Endothelial cell of umbilical vein (primary cell): ENCODE measurements at regions not wholly inside any gene's neighbourhood (a gene's known extent, or its start where the extent isn't known, plus 50 kb on each side); places are given as distances from the start of the nearest gene placed in this dataset.

Source experiments
- BruUV-seq: library from RNA; stranded (reverse); fragments of 400-500 nt; replicated peaks from 2 replicates; lab custom pipeline; 2021; lab: Mats Ljungman, UMichigan
- CTCF ChIA-PET: fragments of 300-600, 350-600 bp; sonication (Branson Sonifier 250); formaldehyde crosslinking; loops from one replicate; lab custom pipeline; 2021; ENCODE audit warnings: antibody characterized with exemption, inconsistent platforms; lab: Charles Lee
- POLR2A ChIA-PET: fragments of 300-600, 350-600 bp; sonication (Branson Sonifier 250); formaldehyde crosslinking; loops from one replicate; lab custom pipeline; 2021; ENCODE audit warnings: antibody characterized with exemption, inconsistent platforms; lab: Charles Lee
- DNase-seq: peaks from one replicate; pipeline ENCODE4 v3.0.0-alpha.2; 2011; ENCODE audit warnings: low read depth, low spot score
- FAIRE-seq: peaks from 2 replicates; lab custom pipeline; 2011; peaks lifted over from hg19 to GRCh38; lab: Jason Lieb, UNC
- H2AFZ ChIP-seq: 2 replicates; pipeline ENCODE4 v1.6.0; 2012; ENCODE audit warnings: low read depth, low read length, control low read depth, inconsistent platforms
- H3K27ac ChIP-seq: 2 replicates; pipeline ENCODE4 v1.5.1; 2011; ENCODE audit warnings: low read depth, mild to moderate bottlenecking, control low read depth, low read length, moderate library complexity; ENCODE audit not compliant: insufficient read depth
- H3K27me3 ChIP-seq, 2 experiments: 2 replicates each; pipeline versions ENCODE4 v1.6.0 to v1.6.1; 2011; ENCODE audit warnings: low read length in 2 of 2, mixed read lengths in 1 of 2; ENCODE audit not compliant: control insufficient read depth in 2 of 2, insufficient read depth in 2 of 2
- H3K36me3 ChIP-seq, 2 experiments: 2 replicates in 1 of 2; 3 replicates in 1 of 2; pipeline ENCODE4 v1.5.1; 2011; ENCODE audit warnings: low read length in 2 of 2, mild to moderate bottlenecking in 1 of 2, moderate library complexity in 1 of 2; ENCODE audit not compliant: control insufficient read depth in 2 of 2, insufficient read depth in 2 of 2; ENCODE audit errors: extremely low read depth in 1 of 2
- H3K4me1 ChIP-seq: 3 replicates; pipeline ENCODE4 v1.5.1; 2011; ENCODE audit warnings: mild to moderate bottlenecking, low read length; ENCODE audit not compliant: control insufficient read depth, insufficient read depth; ENCODE audit errors: extremely low read depth
- H3K4me2 ChIP-seq: 2 replicates; pipeline ENCODE4 v1.6.1; 2011; ENCODE audit warnings: low read length, control low read depth, mixed read lengths; ENCODE audit not compliant: insufficient read depth
- H3K4me3 ChIP-seq, 3 experiments: fragments of 200-600 bp in 1 of 3; sonication (generic), shearing (Covaris generic) in 1 of 3; replicated peaks in 1 of 3; 2 replicates each; pipeline ENCODE4 v1.5.1; 2011 to 2016; ENCODE audit warnings: control low read depth in 3 of 3, low read length in 3 of 3, mild to moderate bottlenecking in 2 of 3, inconsistent platforms in 1 of 3, low read depth in 1 of 3, moderate library complexity in 1 of 3; ENCODE audit not compliant: insufficient read depth in 1 of 3
- H3K79me2 ChIP-seq: 2 replicates; pipeline ENCODE4 v1.6.0; 2012; ENCODE audit warnings: low read length, inconsistent platforms; ENCODE audit not compliant: control insufficient read depth, insufficient read depth
- H3K9ac ChIP-seq: replicated peaks from 2 replicates; pipeline ENCODE3; 2011; ENCODE audit warnings: low read length, control low read depth; ENCODE audit not compliant: insufficient read depth; ENCODE audit errors: extremely low read depth
- H3K9me1 ChIP-seq: replicated peaks from 3 replicates; pipeline ENCODE4 v1.6.0; 2011; ENCODE audit warnings: mild to moderate bottlenecking, low read length; ENCODE audit not compliant: control insufficient read depth, insufficient read depth; ENCODE audit errors: extremely low read depth
- H3K9me3 ChIP-seq: replicated peaks from 2 replicates; pipeline ENCODE4 v1.5.1; 2012; ENCODE audit warnings: low read length, inconsistent platforms; ENCODE audit not compliant: control insufficient read depth, insufficient read depth
- H4K20me1 ChIP-seq: replicated peaks from 2 replicates; pipeline ENCODE3; 2011; ENCODE audit warnings: mild to moderate bottlenecking, low read length; ENCODE audit not compliant: control insufficient read depth, insufficient read depth; ENCODE audit errors: extremely low read depth
- EZH2 ChIP-seq: IDR thresholded peaks from 2 replicates; pipeline ENCODE4 v1.6.1; 2012; ENCODE audit warnings: borderline replicate concordance, low read depth, mild to moderate bottlenecking, moderate library complexity, low read length, inconsistent platforms; ENCODE audit not compliant: severe bottlenecking
- FOS ChIP-seq: IDR thresholded peaks from 2 replicates; pipeline ENCODE4 v1.6.1; 2011; ENCODE audit warnings: mild to moderate bottlenecking, low read length, moderate library complexity, borderline replicate concordance; ENCODE audit not compliant: insufficient read depth
- GATA2 ChIP-seq: IDR thresholded peaks from 2 replicates; pipeline ENCODE4 v1.7.0; 2011; ENCODE audit warnings: low read depth, mild to moderate bottlenecking, moderate library complexity, mixed read lengths, low read length; ENCODE audit not compliant: insufficient read length, insufficient read depth
- JUN ChIP-seq: IDR thresholded peaks from 2 replicates; pipeline ENCODE4 v1.6.1; 2011; ENCODE audit warnings: borderline replicate concordance, low read depth; ENCODE audit not compliant: insufficient read length, insufficient read depth
- MYC ChIP-seq: IDR thresholded peaks from one replicate; pipeline ENCODE4 v1.6.1; 2011; ENCODE audit warnings: mild to moderate bottlenecking, low read depth, low read length
- POLR2A ChIP-seq: IDR thresholded peaks from 2 replicates; pipeline ENCODE4 v1.6.1; 2012; ENCODE audit warnings: low read depth, mild to moderate bottlenecking, control low read depth, low read length
- POLR2AphosphoS5 ChIP-seq: IDR thresholded peaks from 2 replicates; pipeline ENCODE4 v1.6.1; 2012; ENCODE audit warnings: low read depth, mild to moderate bottlenecking, control low read depth, low read length, moderate library complexity; ENCODE audit not compliant: insufficient read depth
- dilution Hi-C: fragments of 300-500 bp; cut with MboI; formaldehyde crosslinking; loops from one replicate; pipeline ENCODE4 v1.15.0; 2019; ENCODE audit warnings: low sequenced_read_pairs; ENCODE audit not compliant: extremely low pct_ligation_motif_present
- intact Hi-C: fragments of 100-400 bp; cut with micrococcal nuclease; formaldehyde crosslinking; loops from one replicate; pipeline ENCODE4 v1.10.0; 2022
- TF ChIP-seq, protein P1 (sequence below), 2 donors: IDR thresholded peaks; 1 replicate in 1 of 2; 2 replicates in 1 of 2; pipeline ENCODE4 v1.5.1; 2011; ENCODE audit warnings: low read length in 2 of 2, mild to moderate bottlenecking in 2 of 2, moderate library complexity in 2 of 2, control low read depth in 1 of 2, inconsistent platforms in 1 of 2, low read depth in 1 of 2; ENCODE audit not compliant: insufficient read depth in 1 of 2; ENCODE audit errors: extremely low read depth in 1 of 2
- TF ChIP-seq, protein P2 (sequence below): IDR thresholded peaks from 2 replicates; pipeline ENCODE4 v1.6.1; 2011; ENCODE audit not compliant: insufficient read depth, insufficient read length

DNA sequence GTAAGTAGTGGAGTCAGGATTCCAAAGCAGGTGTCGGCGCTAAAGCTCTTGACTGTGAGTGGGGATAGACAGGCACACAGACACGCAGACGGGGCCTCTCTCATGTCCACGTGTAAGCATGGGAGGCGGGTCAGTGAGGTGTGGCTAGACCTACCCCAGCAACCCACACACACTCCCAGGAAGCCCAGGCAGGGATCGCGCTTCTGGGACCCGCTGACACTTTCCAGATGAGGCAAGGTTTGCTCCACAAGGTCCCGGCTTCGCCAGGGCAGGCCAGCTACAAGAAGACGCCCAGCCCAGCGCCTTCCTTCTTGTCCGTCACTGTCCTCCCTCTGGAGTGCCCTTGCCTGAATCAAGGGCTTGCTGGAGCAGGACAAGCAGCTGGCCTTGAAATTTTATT lies 213.8 kb upstream of the RPL38 start:
- Histone ChIP-seq H3K4me3 (no peak overlapping the region), H3K9ac (no peak overlapping the region), H3K4me2 (no peak overlapping the region), H3K79me2 (no peaks in the 10 kb centered on the region), H3K27me3 (no peaks in the 10 kb centered on the region), H3K9me1 (no peaks in the 10 kb centered on the region), H2AFZ (no peak overlapping the region), H3K9me3 (no peaks in the 10 kb centered on the region), H4K20me1 (no peaks in the 10 kb centered on the region), H3K27ac (no peak overlapping the region), H3K36me3 (no peaks in the 10 kb centered on the region), H3K4me1 (no peaks in the 10 kb centered on the region)
- TF ChIP-seq POLR2AphosphoS5 (no peak), POLR2A (no peak), GATA2 (no peak), JUN (no peak), FOS (no peak), EZH2 (no peak), MYC (no peak)
- TF ChIP-seq, protein P1, sequence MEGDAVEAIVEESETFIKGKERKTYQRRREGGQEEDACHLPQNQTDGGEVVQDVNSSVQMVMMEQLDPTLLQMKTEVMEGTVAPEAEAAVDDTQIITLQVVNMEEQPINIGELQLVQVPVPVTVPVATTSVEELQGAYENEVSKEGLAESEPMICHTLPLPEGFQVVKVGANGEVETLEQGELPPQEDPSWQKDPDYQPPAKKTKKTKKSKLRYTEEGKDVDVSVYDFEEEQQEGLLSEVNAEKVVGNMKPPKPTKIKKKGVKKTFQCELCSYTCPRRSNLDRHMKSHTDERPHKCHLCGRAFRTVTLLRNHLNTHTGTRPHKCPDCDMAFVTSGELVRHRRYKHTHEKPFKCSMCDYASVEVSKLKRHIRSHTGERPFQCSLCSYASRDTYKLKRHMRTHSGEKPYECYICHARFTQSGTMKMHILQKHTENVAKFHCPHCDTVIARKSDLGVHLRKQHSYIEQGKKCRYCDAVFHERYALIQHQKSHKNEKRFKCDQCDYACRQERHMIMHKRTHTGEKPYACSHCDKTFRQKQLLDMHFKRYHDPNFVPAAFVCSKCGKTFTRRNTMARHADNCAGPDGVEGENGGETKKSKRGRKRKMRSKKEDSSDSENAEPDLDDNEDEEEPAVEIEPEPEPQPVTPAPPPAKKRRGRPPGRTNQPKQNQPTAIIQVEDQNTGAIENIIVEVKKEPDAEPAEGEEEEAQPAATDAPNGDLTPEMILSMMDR (IDR thresholded peaks at IDR 0.05; ENCODE audit: extremely low read depth in 1 of 2, insufficient read depth in 1 of 2, low read depth in 1 of 2, low read length in 2 of 2) = no peak
- TF ChIP-seq, protein P2, sequence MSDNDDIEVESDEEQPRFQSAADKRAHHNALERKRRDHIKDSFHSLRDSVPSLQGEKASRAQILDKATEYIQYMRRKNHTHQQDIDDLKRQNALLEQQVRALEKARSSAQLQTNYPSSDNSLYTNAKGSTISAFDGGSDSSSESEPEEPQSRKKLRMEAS = no peak
- intact Hi-C loops = loop anchor here (5.0 kb wide), 1 partner anchor 157 kb away; no protein-coding TSS in a partner anchor
- dilution Hi-C loops = no loop called here
- BruUV-seq = no TSS peak
- DNase-seq = no peak
- ChIA-PET CTCF (no interaction called here), POLR2A (interaction anchor here (0.6 kb wide), 1 partner anchor 76 kb away, joined by 4 read pairs; no protein-coding TSS in a partner anchor)
- FAIRE-seq = no peak
